MM.1S (cell line): ENCODE measurements at regions not wholly inside any gene's neighbourhood (a gene's known extent, or its start where the extent isn't known, plus 50 kb on each side); places are given as distances from the start of the nearest gene placed in this dataset.
"Not testable (repeated sequence)": the region's sequence is repeated elsewhere in the genome, so short reads cannot be mapped to it uniquely, and the experiment has no call there.

Experiments
- DNase-seq: peaks from one replicate; pipeline ENCODE4 v3.0.0-alpha.2; 2015
- H2AFZ ChIP-seq: fragments of 300-600 bp; sonication (generic); 2 replicates; pipeline ENCODE4 v1.6.0; 2016; ENCODE audit warnings: antibody characterized with exemption, low read length
- H3F3A ChIP-seq: fragments of 300-600 bp; sonication (generic); 2 replicates; pipeline ENCODE4 v1.6.1; 2016; ENCODE audit warnings: mild to moderate bottlenecking, antibody characterized with exemption, low read length, moderate library complexity, mixed read lengths; ENCODE audit not compliant: insufficient read depth
- H3K27ac ChIP-seq: fragments of 300-600 bp; sonication (generic); 2 replicates; pipeline ENCODE4 v1.5.1; 2016; ENCODE audit warnings: mild to moderate bottlenecking, low read length
- H3K27me3 ChIP-seq: fragments of 300-600 bp; sonication (generic); replicated peaks from 2 replicates; pipeline ENCODE4 v1.6.0; 2016; ENCODE audit warnings: low read length; ENCODE audit not compliant: insufficient read depth
- H3K36me3 ChIP-seq: fragments of 300-600 bp; sonication (generic); replicated peaks from 2 replicates; pipeline ENCODE4 v1.6.1; 2016; ENCODE audit warnings: mild to moderate bottlenecking, low read length, mixed read lengths; ENCODE audit not compliant: insufficient read depth
- H3K4me1 ChIP-seq: fragments of 300-600 bp; sonication (generic); 2 replicates; pipeline ENCODE4 v1.6.1; 2016; ENCODE audit warnings: low read length, mixed read lengths
- H3K4me2 ChIP-seq: fragments of 300-600 bp; sonication (generic); 2 replicates; pipeline ENCODE4 v1.6.0; 2016; ENCODE audit warnings: low read depth, low read length
- H3K4me3 ChIP-seq: fragments of 300-600 bp; sonication (generic); 2 replicates; pipeline ENCODE4 v1.5.1; 2016; ENCODE audit warnings: low read length, mixed read lengths
- H3K79me2 ChIP-seq: fragments of 300-600 bp; sonication (generic); 2 replicates; pipeline ENCODE4 v1.6.1; 2016; ENCODE audit warnings: mixed run types, low read length, mixed read lengths
- H3K9ac ChIP-seq: fragments of 300-600 bp; sonication (generic); 2 replicates; pipeline ENCODE4 v1.6.1; 2016; ENCODE audit warnings: low read length, mixed read lengths
- H3K9me2 ChIP-seq: fragments of 300-600 bp; sonication (generic); replicated peaks from 2 replicates; pipeline ENCODE4 v1.6.1; 2016; ENCODE audit warnings: mild to moderate bottlenecking, low read length, mixed read lengths; ENCODE audit not compliant: insufficient read depth
- H3K9me3 ChIP-seq: fragments of 300-600 bp; sonication (generic); replicated peaks from 2 replicates; pipeline ENCODE4 v1.6.1; 2016; ENCODE audit warnings: mild to moderate bottlenecking, low read length, mixed read lengths; ENCODE audit not compliant: insufficient read depth
- H4K20me1 ChIP-seq: fragments of 300-600 bp; sonication (generic); 2 replicates; pipeline ENCODE4 v1.6.1; 2016; ENCODE audit warnings: mild to moderate bottlenecking, low read length, moderate library complexity, mixed read lengths; ENCODE audit not compliant: insufficient read depth
- CTCF ChIP-seq: fragments of 300-600 bp; sonication (generic); IDR thresholded peaks from 2 replicates; pipeline ENCODE4 v1.5.1; 2016; ENCODE audit warnings: antibody characterized with exemption, low read length, mixed read lengths
- EZH2 ChIP-seq: fragments of 300-600 bp; sonication (generic); optimal IDR thresholded peaks from 2 replicates; pipeline ENCODE3; 2017; ENCODE audit warnings: low read depth, mild to moderate bottlenecking, antibody characterized with exemption, low read length, mixed read lengths
- EZH2phosphoT487 ChIP-seq: fragments of 300-600 bp; sonication (generic); IDR thresholded peaks from 2 replicates; pipeline ENCODE4 v1.6.1; 2018; ENCODE audit warnings: antibody characterized with exemption, low read length

DNA sequence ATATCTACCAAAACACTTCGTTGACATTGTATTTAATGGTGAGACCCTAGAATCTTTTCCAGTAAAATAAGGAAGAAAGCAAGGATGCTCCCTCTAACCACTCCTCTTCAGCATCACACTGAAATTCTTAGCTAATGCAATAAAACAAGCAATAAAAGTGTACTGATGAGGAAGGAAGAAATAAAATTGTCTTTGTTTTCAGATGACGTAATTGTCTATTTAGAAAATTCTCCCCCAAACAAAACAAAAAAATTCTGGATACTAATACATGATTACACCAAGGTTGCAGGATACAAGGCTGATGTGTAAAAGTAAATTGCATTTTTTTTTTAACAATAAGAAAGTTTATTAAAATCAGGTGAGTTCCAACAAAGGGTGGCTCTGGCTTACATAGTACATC, 205.0 kb upstream of the SSTR4 start:
- DNase-seq: no peak
- Histone ChIP-seq H3K27me3 (no peaks in the 10 kb centered on the region), H3K4me1 (no peaks in the 10 kb centered on the region), H3K27ac (no peak overlapping the region), H3K36me3 (no peaks in the 10 kb centered on the region), H3K9ac (no peak overlapping the region), H3K9me2 (no peaks in the 10 kb centered on the region), H3K4me2 (no peak overlapping the region), H3K79me2 (no peaks in the 10 kb centered on the region), H3K9me3 (no peaks in the 10 kb centered on the region), H4K20me1 (no peaks in the 10 kb centered on the region), H2AFZ (no peak overlapping the region), H3F3A (no peaks in the 10 kb centered on the region), H3K4me3 (no peak overlapping the region)
- TF ChIP-seq CTCF: no peak
- no peak for TF ChIP-seq EZH2
- TF ChIP-seq EZH2phosphoT487: no peak

DNA sequence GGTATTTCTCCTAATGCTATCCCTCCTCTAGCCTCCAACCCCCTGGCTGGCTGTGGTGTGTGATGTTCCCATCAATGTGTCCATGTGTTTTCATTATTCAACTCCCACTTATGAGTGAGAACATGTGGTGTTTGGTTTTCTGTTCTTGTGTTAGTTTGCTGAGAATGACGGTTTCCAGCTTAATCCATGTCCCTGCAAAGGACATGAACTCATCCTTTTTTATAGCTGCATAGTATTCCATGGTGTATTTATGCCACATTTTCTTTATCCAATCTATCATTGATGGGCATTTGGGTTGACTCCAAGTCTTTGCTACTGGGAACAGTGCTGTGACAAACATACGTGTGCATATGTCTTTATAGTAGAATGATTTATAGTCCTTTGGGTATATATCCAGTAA, 204.4 kb upstream of the SSTR4 start:
- not testable (repeated sequence) for H3K4me3 ChIP-seq, DNase-seq, H3K27me3 ChIP-seq, H2AFZ ChIP-seq, H3K4me1 ChIP-seq, H3K79me2 ChIP-seq, H3F3A ChIP-seq, H3K9me2 ChIP-seq, H3K27ac ChIP-seq, H3K9me3 ChIP-seq, H3K36me3 ChIP-seq, H3K4me2 ChIP-seq, H3K9ac ChIP-seq, H4K20me1 ChIP-seq

DNA sequence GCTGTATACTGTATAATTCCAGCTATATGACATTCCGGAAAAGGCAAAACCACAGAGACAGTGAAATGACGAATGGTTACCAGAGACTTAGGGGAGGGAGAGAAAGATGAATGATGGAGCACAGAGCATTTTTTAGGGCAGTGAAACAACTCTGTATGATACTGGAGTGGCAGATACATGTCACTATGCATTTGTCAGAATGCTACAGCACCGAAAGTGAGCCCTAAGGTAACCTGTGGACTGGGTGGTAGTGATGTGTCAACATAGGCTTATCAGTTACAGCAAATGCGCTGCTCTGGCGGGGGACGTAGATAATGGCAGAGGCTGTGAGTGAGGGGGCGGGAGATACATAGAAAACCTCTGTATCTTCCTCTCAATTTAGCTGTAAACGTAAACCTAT, 201.3 kb upstream of the SSTR4 start:
- Histone ChIP-seq H3K4me1 (no peaks in the 10 kb centered on the region), H3K27ac (no peak overlapping the region), H3K36me3 (no peaks in the 10 kb centered on the region), H3K79me2 (no peaks in the 10 kb centered on the region), H3K4me2 (no peak overlapping the region), H3K4me3 (no peak overlapping the region), H4K20me1 (no peaks in the 10 kb centered on the region), H2AFZ (no peak overlapping the region), H3F3A (no peaks in the 10 kb centered on the region), H3K9me3 (no peaks in the 10 kb centered on the region), H3K9ac (no peak overlapping the region), H3K27me3 (no peaks in the 10 kb centered on the region), H3K9me2 (no peaks in the 10 kb centered on the region)
- no peak for DNase-seq
- TF ChIP-seq CTCF (no peak), EZH2phosphoT487 (no peak), EZH2 (no peak)

DNA sequence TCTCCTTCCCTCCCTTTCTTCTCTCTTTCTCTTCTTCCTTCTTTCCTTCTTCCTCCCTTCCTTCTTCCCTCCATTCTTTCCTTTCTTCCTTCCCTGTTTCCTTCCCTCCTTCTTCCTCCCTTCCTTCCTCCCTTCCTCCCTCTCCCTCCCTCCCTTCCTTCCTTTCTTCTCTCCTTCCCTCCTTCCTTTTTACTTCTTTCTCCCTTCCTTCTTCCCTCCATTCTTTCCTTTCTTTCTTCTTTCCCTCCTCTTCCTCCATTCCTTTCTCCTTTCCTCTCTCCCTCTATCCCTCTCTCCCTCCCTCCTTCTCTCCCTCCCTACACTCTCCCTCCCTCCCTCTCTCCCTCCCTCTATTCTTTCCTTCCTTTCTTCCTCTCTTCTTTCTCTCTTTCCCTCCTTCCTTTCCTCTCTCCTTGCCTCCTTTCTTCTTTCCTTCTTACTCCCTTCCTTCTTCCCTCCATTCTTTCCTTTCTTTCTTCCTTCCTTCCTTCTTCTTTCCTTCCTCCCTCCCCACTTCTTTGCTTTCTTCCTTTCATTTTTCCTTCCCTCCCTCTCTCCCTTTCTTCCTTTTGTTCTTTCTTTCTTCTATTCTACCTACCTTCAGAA, 200.4 kb upstream of the SSTR4 start:
- Histone ChIP-seq H3K9ac (no peak overlapping the region), H3K36me3 (no peaks in the 10 kb centered on the region), H2AFZ (no peak overlapping the region), H3K27ac (no peak overlapping the region), H3K9me3 (no peaks in the 10 kb centered on the region), H3K4me2 (no peak overlapping the region), H3F3A (no peaks in the 10 kb centered on the region), H3K4me1 (no peaks in the 10 kb centered on the region), H3K79me2 (no peaks in the 10 kb centered on the region), H4K20me1 (no peaks in the 10 kb centered on the region), H3K27me3 (no peaks in the 10 kb centered on the region), H3K4me3 (no peak overlapping the region), H3K9me2 (no peaks in the 10 kb centered on the region)
- no peak for DNase-seq
- TF ChIP-seq EZH2 (no peak), EZH2phosphoT487 (no peak), CTCF (no peak)
